Lower leg skin (tissue), 3 donors: ENCODE measurements at regions not wholly inside any gene's neighbourhood (a gene's known extent, or its start where the extent isn't known, plus 50 kb on each side); places are given as distances from the start of the nearest gene placed in this dataset.

Experiments
- POLR2A ChIP-seq, 2 donors: fragments of 450-650 bp; IDR thresholded peaks; one replicate each; pipeline ENCODE4 v1.6.1; 2016 to 2017; ENCODE audit warnings: antibody characterized with exemption in 2 of 2, mild to moderate bottlenecking in 1 of 2, moderate library complexity in 1 of 2
- TF ChIP-seq, protein P1 (sequence below), 3 donors: fragments of 450-650 bp; IDR thresholded peaks; one replicate each; pipeline ENCODE4 v1.5.1; 2016; ENCODE audit warnings: antibody characterized with exemption in 3 of 3, mild to moderate bottlenecking in 3 of 3, moderate library complexity in 2 of 3

DNA sequence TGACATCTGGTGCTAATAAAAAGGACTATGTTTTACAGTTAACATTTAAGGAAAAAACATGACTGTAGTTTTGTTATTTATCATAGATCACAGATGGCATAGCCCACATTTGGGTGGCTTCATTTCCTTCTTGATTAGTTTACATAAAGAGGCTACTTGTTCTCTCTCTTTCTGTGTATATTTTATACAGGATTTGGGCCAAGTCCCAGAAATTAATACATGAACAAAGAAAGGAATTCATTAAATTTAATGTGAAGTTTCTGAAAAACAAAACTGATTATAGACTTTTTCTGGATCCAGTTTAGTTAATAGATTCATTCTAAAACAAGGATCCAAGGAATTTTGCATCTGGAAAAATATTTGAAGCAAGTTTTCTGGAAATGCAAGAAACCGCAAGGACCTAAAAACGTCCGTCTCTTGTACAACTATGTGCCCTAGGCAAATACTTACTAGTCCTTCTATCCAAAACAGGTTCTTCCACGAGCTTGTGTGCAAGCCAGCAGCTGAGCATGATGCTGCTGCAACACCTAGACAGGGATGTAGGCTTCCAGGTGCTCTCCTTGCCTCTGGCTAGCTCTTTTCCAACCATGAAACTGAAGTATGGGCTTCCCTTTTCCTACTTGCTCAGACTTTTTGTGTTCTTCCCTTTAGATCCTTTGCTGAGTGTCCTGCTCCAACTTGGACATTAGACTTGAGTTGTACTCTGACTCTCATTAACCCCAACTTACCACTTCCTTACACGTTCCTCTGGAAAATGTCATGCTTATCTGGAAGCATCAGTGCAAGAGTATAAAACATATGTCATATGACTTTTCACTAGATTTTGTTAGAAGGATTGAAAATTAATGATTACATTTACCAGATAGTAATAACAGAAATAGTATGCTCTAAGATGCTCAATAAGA lies 161.5 kb upstream of the STARD13 start:
- TF ChIP-seq, protein P1, sequence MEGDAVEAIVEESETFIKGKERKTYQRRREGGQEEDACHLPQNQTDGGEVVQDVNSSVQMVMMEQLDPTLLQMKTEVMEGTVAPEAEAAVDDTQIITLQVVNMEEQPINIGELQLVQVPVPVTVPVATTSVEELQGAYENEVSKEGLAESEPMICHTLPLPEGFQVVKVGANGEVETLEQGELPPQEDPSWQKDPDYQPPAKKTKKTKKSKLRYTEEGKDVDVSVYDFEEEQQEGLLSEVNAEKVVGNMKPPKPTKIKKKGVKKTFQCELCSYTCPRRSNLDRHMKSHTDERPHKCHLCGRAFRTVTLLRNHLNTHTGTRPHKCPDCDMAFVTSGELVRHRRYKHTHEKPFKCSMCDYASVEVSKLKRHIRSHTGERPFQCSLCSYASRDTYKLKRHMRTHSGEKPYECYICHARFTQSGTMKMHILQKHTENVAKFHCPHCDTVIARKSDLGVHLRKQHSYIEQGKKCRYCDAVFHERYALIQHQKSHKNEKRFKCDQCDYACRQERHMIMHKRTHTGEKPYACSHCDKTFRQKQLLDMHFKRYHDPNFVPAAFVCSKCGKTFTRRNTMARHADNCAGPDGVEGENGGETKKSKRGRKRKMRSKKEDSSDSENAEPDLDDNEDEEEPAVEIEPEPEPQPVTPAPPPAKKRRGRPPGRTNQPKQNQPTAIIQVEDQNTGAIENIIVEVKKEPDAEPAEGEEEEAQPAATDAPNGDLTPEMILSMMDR (IDR thresholded peaks at IDR 0.05), result no peak
- TF ChIP-seq POLR2A (IDR thresholded peaks at IDR 0.05), result no peak
